GM21423 (cell line): ENCODE measurements at regions not wholly inside any gene's neighbourhood (a gene's known extent, or its start where the extent isn't known, plus 50 kb on each side); places are given as distances from the start of the nearest gene placed in this dataset.

ENCODE experiments used
- ATAC-seq: cut with Tn5 transposase; IDR thresholded peaks from one replicate; pipeline ENCODE4 v1.9.1; 2021; ENCODE audit warnings: mild to moderate bottlenecking, moderate library complexity; ENCODE audit not compliant: unreplicated experiment

DNA sequence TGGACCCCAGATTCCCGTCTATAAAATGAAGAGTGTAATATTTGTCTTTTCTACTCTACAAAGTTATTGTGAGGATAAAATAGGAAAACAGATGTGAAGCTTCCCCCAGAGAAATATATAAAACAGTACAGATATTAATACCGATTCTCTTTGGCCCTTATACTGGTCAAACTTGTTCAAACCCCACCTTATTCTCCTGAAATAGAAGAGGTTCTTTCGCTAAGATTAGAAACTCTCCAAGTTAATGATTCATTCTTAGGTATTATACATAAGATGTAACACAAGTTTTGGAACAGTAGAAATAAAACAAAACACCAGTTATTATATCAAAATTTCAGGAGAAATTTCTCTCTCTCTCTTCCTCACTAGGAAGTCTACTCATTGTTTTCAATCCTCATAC is 852.4 kb upstream of the ADAMTS5 start:
- ATAC-seq, result no peak

DNA sequence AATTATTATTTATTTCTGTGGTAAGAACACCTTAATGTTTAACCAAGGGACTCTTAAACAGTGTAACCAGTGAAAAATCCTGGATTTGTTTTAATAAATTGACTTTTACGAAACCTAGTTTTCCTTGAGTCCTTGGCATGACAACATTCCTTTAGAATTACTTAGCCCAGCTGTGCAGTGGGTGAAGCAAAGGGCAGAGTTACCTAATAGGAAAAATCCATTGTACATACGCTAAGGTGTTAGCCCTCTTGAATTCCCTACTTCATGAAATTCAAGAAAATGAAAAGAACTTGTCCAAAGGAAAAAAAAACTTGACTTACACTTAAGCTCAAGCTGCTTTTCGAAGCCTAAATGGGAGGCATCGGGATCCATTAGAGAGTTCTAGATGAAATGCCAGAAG is 852.0 kb upstream of the ADAMTS5 start:
- ATAC-seq, result no peak

DNA sequence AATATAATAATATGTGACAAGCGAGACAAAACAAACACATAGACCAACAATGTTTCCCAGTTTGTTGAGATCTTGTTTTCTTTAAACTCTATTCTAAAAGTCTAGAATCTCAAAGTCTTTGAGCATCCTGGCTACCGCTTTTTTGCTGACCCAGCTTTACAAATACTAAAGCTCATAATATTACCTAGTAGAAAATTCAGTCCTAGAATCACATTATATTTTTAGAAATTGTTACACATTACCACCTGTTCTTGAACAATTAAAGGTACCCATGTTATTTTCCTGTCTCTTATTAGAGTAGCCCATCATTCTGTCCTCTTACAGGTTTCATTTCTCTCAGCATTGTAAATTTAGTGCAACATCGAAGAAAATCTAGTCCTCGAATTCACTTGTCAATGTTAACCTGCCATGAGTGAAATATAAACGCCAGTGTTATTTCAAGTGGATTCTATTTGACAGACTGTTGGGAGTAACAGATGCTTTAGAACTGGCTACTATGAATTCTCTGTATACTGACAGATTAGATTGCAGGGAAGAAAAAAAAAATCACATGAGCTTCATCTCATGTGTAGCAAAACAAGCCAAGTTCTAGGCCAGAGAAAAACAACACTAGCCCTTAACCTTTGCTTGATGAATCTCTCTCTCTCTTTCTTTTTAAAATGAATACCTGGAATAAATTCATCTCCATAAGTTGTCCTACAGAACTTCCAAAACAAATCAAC is 851.2 kb upstream of the ADAMTS5 start:
- ATAC-seq, result no peak

DNA sequence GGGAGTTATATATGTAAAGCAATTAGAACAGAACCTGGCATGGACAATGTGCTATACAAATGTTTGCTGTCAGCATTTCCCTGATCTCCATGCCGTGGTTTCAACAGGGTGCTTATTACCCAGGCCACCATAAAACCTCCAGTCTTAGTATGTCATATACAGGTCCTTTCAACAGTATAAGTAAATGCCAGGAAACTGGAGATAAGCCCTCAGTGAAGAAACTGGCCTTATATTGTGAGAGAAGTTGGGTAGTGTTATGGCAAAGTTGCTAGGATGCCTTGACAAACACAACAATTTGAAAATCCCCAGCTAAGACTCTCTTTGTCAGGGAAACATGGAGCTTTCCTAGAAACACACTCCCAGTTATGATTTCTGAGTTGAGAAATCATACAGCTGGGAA is 850.2 kb upstream of the ADAMTS5 start:
- ATAC-seq, result no peak

DNA sequence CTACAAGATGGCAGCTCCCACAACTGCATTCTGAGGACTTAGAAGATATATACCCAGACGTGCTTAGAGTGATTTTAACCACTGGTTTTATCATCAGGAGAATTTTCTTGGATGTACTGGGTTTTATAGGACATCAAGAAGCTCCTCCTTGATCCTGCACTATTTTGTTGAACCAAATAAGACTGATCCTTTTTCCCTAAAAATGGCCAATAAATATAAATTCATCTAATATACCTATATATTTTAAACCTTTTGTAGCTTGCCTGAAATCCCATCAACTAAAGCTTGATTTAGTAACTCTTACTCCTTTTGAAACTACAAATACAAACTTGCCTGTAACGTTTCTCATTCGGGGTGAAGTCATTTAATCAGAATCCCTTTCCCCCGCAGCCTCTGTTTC is 849.4 kb upstream of the ADAMTS5 start:
- no peak for ATAC-seq

DNA sequence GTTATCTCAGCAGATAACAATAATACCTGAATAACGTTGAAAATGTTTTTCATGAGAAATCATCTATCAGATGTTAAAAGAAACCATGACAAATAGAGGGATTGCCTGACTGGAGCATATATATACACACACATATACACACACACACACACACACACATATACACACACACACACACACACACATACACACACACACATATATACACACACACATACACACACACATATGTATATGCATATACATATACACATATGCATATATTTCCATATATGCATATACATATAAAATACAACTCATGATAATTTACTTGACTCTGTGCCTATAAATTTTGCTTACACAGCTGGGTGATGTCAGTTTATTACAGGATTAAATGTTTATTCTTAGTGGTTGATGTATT is 847.3 kb upstream of the ADAMTS5 start:
- ATAC-seq, result no peak

DNA sequence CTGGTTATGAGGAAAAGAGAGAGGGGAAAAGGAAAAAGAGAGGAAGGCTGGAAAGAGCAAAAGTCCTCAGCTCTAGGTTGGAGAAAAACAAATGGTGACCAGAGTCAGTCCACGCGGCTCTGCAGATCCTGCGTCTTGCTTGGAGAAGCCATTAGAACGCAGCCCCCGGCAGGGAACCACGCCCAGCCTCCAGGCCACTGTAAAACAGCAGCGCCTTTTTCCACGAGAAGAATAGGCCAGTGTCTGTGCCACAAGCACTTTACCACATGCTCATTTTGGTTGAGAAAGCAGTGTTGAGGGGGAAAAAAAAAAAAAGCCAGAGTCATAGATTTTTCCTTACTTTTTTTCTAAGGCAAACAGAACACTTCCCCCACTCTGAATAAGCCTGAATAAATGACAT is 846.9 kb upstream of the ADAMTS5 start:
- no peak for ATAC-seq

DNA sequence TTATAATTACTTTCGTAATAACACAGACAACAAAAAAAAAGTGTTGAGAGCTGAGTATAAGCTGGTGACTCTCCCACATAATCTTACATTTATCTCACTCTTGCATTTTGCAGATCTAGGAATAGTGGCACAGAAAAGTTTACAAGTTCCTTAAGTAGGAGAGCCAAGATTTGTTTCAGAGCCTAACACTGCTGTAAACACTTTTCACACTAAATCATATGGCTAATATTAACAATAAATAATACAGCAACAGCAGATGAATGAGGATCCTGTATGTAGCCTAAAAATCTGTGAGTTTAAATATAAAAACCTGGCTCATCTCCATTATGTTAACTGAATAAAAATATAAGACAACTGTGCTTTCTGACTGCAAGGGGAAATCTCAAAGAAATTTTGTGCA is 846.5 kb upstream of the ADAMTS5 start:
- ATAC-seq, result no peak

DNA sequence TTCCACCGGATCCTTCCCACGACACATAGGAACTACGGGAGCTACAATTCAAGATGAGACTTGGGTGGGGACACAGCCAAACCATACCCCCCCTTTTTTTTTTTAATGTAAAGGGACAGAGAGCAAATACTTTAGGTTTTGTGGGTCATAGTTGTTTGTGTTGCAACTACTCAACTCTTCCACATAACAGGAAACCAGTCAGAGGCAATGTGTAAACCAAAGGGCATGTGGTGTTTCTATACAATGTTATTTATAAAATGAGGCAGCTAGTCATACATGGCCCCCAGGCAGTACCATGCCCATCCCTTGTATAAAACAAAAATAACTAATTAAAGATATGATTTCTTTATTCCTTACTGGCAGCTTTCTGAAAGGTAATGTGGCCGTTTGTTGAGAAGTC is 845.4 kb upstream of the ADAMTS5 start:
- ATAC-seq, result no peak

DNA sequence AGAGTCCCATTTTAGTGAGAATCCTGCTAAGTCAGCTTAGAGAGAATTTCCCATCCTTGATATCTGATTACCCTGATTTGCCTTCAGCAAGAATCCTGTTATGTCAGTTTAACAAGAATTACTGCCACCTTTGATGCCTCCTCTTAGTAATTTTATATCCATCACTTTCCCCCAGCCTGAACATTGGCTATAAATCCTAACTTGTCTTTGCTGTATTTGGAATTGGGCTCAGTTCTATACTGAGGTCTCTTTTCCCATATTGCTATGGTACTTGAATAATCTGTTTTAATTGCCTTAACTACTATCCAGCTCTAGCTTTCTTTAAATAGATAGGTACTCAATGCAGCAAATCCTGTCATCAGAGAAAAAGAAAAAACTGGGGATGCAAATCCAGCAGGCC is 842.0 kb upstream of the ADAMTS5 start:
- ATAC-seq, result no peak

DNA sequence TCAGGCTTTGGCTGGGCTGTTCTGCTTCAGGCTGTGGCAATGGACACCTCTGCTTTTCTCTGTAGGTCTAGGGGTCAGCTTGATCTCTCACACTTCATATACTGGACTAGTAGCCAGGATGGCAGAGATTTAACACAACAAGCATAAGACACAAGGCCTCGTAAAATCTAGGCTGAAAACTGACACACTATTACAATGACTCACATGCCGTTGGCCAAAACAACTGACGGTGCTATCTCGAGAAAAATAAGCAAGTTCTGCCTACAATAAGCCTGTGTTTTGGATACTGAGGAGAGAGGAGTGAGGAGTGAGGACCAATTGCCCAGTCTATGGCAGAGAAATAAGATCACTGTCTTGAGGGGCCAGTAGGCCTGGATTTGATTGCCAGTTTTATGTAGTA is 840.7 kb upstream of the ADAMTS5 start:
- no peak for ATAC-seq

DNA sequence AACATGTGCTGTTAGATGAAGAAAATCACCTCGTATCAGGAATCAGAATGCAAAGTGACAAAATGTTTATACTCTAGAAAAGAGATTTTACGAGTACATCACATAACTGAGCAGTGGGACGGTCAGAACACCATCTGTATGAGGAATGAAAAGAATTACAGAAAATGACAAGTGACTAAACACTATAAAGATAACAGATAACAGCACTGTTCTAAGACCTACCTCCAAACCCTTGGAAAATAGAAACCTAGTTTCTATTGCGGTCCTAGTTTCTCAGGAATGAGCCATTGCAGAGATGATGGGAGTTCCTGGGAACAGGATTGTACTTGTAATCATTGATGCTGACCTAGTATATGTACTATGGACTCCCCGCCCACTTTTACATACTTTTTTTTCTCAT is 839.4 kb upstream of the ADAMTS5 start:
- no peak for ATAC-seq

DNA sequence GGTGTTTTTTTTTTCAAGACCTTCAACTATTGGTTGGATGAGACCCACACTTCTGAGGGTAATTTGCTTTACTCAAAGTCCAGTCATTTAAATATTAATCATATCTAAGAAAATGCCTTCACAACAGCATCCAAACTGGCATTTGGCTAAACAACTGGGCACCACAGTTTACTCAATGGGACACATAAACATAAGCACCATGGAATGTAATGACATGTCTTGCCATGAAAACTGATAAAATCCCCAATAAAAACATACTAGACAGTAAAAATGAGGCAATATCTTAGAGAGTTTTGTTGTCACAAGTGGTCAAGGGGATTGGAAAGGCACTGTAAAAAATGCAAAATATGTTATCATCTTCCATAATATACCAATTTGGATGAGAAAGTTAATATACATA is 838.8 kb upstream of the ADAMTS5 start:
- no peak for ATAC-seq

DNA sequence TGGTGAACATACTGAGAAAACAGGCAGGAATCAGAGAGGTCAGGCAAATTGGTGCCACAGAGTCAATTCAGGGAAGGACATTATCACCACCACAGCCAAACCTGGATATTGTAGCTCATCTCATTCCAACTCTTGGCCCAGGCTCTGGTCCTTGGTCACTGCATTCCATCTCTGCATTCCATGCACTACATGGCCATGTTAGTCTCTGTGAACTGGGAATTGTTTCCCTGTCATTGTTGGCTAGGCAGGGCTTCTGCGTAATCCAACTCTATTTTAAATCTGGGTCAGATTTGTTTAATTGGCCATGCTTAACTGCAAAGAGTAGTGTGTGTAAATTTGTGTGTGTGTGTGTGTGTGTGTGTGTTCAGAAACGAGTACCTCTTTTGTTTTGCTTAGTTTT is 837.6 kb upstream of the ADAMTS5 start:
- no peak for ATAC-seq

DNA sequence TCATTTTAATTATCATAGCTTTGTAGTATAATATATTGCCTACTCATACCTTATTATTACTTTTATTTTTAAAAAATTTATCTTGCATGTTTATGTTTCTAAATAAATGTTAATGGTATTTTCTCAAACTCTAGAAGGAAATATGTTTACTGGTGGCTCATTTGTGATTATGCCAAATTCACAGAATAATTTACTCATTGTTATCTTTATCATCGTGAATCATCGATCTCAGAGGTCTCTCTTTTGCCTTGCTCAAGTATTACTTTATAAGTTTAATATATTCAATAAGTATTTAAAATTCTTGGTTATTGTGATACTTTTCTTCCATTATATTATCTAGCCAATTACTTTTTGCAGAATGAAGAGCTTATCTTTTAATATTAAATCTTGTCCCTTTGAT is 836.7 kb upstream of the ADAMTS5 start:
- no peak for ATAC-seq

DNA sequence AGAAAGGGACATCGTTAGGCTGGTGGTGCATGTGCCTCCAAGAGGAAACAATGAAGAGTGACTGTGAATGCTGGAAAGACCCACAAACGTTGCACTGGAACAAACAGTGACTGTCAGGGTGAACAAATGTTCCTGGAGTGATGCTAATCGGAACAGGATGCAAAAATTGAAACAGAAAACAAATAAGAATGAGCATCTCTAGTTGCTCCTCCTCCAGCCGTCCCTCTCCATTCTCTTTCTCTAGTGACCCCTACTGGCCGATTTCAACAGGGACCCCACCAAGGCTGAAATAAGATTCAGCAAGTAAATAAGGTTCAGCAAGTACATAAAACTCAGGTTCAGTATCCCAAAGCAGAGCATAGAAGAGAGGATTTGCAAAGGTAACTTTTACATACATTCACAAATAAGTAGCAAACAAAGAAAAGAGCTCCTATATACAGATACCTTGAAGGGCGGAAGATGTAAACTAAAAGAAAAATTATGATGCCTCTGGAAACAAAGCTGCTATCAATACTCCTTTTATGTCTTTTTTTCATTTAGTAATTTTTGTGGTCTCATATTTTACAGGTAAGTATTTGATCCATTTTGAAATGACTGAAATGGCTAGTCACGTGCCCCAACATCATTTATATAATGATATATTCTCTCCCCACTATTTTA is 836.1 kb upstream of the ADAMTS5 start:
- no peak for ATAC-seq

DNA sequence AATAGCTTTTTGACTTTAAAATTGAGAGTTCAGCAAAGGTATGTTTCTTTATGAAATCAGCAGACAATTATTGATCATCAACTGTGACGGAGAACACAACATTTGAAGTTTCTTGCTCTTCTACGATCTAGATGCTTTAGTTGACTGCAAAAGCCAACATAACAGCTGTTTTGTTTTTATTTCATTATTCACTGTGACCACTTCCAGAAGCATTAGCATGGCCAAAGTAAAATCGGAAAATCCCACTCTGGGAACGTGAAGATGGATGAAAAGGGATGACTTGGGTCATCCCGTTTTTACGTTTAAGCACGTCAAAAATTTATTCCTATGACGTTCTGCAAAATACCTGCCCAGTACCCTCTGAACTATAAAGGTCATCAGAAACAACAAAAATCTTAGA is 833.0 kb upstream of the ADAMTS5 start:
- ATAC-seq, result no peak

DNA sequence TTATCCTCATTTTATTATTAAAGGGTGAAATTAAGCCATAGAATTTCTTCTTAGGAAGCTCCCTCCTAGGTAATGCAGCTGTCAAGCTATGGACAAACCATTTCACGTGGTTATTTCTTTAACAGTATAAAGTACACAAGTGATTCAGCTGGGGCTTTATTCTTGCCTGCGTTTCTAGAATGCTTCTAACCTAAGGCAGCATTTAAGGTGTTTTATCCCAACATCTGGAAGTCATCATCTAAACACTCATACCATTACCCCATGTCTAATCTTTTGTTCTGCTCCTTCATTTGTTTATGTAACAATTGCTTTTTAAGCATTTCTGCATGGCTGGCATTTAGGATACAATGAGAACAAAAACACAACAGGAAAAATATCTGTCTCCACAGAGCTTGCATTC is 829.2 kb upstream of the ADAMTS5 start:
- ATAC-seq, result no peak

DNA sequence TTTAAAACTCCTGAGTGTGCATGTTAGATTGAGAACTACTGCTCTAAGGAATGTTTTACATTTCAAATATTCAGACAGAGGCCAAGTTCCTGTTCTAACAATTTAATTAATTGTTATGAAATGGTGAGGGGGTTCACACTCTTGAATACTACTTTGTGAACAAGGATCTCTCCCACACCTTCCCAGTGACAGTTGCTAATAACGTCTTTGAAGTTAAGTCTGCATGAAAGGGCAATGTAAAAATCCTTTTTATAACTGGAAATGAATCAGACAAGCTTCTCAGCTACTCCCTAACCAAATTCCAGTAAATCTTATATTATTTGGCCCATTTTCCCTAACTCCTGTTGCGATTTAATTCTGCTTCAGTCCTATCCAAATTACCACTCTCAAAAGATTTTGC is 828.5 kb upstream of the ADAMTS5 start:
- no peak for ATAC-seq

DNA sequence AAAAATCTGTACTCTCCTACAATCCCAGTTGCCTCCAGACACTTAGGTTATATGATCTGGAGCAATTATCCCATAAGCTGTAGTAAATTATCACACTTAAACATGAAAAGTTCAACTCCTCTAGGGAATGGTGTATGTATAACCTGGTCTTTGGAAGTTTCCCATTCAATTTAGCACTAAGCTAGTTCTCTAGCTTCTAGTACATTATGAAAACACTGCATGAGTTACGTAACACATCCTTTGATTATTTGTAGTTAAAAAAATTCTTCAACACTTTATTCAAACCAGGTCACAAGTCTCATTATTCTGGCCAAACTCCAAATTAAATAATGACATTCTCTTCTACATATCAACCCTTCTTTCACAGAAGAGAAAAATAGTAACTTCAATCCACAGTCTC is 827.0 kb upstream of the ADAMTS5 start:
- ATAC-seq, result no peak

DNA sequence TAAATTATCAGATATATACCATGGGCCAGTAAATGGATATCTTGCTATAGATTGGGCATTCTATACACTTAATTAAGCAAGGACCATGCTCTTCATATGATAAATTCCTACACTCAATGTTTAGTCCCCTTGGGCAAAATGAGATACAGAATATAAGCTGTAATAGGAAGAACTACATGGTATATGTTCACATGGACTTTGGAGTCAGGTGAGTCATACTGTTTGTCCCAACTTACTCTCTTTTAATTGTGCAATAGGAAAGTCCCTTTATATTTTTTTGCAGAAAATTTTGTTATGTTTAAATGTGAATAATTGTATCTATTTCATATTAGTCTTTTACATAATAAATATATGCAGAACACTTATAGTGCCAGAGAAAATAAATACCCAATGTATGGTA is 820.2 kb upstream of the ADAMTS5 start:
- ATAC-seq, result no peak

DNA sequence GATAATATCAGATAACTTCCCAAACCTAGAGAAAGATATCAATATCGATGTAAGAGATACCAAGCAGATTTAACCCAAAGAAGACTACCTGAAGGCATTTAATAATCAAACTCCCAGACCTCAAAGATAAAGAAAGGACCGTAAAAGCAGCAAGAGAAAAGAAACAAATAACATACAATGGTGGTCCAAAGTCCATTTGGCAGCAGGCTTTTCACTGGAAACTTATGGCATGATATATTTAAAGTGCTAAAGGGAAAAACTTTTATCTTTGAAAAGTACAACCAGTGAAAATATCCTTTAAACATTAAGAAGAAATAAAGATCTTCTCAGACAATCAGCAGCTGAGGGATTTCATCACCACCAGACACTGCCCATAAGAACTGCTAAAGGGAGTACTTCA is 812.7 kb upstream of the ADAMTS5 start:
- no peak for ATAC-seq
